ENCODE measurements at regions not wholly inside any gene's neighbourhood (a gene's known extent, or its start where the extent isn't known, plus 50 kb on each side); places are given as distances from the start of the nearest gene placed in this dataset.
A peak's percentile ranks its signal among the peaks of the same experiment; 100 is the strongest.
"Not testable (repeated sequence)": the region's sequence is repeated elsewhere in the genome, so short reads cannot be mapped to it uniquely, and the experiment has no call there.

- DNase-seq; H3K9me3 Mint-ChIP-seq (ENCODE audit: insufficient read depth); H3K4me3 Mint-ChIP-seq; CTCF ChIA-PET; H3K36me3 Mint-ChIP-seq (ENCODE audit: low read depth); H3K4me1 Mint-ChIP-seq (ENCODE audit: low read depth); POLR2A ChIA-PET; H3K27ac Mint-ChIP-seq; H3K27me3 Mint-ChIP-seq (ENCODE audit: low read depth); ATAC-seq: not testable (repeated sequence)
Observed at GRCh38 chr3:75453328-75453727, 210.8 kb upstream of the FRG2C start.

- H3K27me3 Mint-ChIP-seq (ENCODE audit: low read depth); H3K4me1 Mint-ChIP-seq (ENCODE audit: low read depth); CTCF ChIA-PET; H3K27ac Mint-ChIP-seq; ATAC-seq; H3K36me3 Mint-ChIP-seq (ENCODE audit: low read depth); H3K9me3 Mint-ChIP-seq (ENCODE audit: insufficient read depth); H3K4me3 Mint-ChIP-seq; DNase-seq; POLR2A ChIA-PET: not testable (repeated sequence)
Observed at GRCh38 chr3:75453839-75454238, 210.3 kb upstream of the FRG2C start.

DNA sequence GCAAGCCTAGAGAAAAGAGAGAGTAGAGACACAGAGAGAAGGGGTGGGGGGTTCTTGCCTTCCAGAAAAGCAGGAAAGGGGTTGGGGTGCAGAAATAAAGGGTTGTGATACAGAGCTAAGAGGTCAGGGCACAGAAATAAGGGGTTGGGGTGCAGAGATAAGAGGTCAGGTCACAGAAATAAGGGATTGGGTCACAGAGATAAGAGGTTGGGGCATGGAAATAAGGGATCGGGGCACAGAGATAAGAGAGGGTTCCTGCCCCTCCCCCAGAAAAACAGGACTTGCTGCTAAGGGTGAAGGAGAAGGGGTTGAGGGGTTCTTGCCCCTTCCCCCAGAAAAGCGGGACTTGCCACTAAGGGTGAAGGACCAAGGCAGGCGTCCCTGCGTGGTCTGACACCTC lies 189.6 kb upstream of the FRG2C start:
- DNase-seq; H3K9me3 Mint-ChIP-seq (ENCODE audit: insufficient read depth); ATAC-seq; H3K4me1 Mint-ChIP-seq (ENCODE audit: low read depth); CTCF ChIA-PET; H3K36me3 Mint-ChIP-seq (ENCODE audit: low read depth); H3K27ac Mint-ChIP-seq; H3K27me3 Mint-ChIP-seq (ENCODE audit: low read depth); H3K4me3 Mint-ChIP-seq; POLR2A ChIA-PET: not testable (repeated sequence)

DNA sequence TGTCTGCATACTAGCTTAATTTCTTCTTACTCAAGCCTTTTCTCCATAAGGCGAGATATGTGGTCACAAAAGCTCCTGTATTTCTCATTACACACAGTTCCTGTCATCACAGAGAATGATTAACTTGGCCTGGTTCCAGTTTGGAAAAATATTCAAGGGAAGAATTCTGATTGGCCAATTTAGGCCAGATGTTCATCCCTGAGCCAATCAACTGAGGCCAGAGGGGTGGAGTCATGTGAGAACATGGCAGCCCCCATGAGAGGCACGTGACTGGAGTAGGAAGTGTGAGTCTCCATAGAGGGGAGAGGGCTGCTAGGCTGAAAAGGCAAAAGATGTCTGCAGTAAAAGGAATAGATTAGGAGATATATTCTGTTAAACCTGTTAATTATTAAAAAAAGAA lies 167.5 kb upstream of the FRG2C start:
- H3K9me3 Mint-ChIP-seq (ENCODE audit: insufficient read depth); H3K4me3 Mint-ChIP-seq; H3K27ac Mint-ChIP-seq; H3K36me3 Mint-ChIP-seq (ENCODE audit: low read depth); ATAC-seq; H3K4me1 Mint-ChIP-seq (ENCODE audit: low read depth); DNase-seq; H3K27me3 Mint-ChIP-seq (ENCODE audit: low read depth); POLR2A ChIA-PET; CTCF ChIA-PET: not testable (repeated sequence)

GRCh38 chr3:75500357-75500756 lies 163.8 kb upstream of the FRG2C start:
- POLR2A ChIA-PET; H3K27me3 Mint-ChIP-seq (ENCODE audit: low read depth); ATAC-seq; CTCF ChIA-PET; DNase-seq; H3K4me3 Mint-ChIP-seq; H3K36me3 Mint-ChIP-seq (ENCODE audit: low read depth); H3K27ac Mint-ChIP-seq; H3K4me1 Mint-ChIP-seq (ENCODE audit: low read depth): not testable (repeated sequence)
- H3K9me3 Mint-ChIP-seq (ENCODE audit: insufficient read depth) = peaks cover 11% of the 10 kb centered on the region

DNA sequence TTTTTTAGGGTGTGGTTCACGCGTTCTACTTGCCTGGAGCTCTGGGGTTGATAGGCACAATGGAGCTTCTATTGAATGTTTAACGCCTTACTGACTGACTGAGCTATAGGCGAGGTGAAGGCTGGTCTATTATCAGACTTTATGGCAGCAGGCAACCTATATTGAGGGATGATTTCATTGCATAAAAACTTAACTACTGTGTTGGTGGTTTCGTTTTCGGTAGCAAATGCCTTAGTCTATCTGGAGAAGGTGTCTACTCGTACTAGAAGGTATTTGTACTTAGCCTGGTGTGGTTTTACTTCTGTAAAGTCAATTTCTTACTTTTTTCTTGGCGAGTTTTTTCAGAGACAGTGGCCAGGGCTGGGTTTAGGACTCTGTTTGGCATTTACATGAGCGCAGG lies 162.0 kb upstream of the FRG2C start:
- H3K9me3 Mint-ChIP-seq (ENCODE audit: insufficient read depth) = peaks cover 12% of the 10 kb centered on the region
- POLR2A ChIA-PET; H3K4me3 Mint-ChIP-seq; H3K27ac Mint-ChIP-seq; CTCF ChIA-PET; H3K4me1 Mint-ChIP-seq (ENCODE audit: low read depth); H3K36me3 Mint-ChIP-seq (ENCODE audit: low read depth); DNase-seq; ATAC-seq; H3K27me3 Mint-ChIP-seq (ENCODE audit: low read depth): not testable (repeated sequence)

GRCh38 chr3:75502769-75503756 lies 161.1 kb upstream of the FRG2C start:
- DNase-seq; H3K4me3 Mint-ChIP-seq; H3K36me3 Mint-ChIP-seq (ENCODE audit: low read depth); H3K4me1 Mint-ChIP-seq (ENCODE audit: low read depth); H3K27ac Mint-ChIP-seq; ATAC-seq; H3K27me3 Mint-ChIP-seq (ENCODE audit: low read depth); CTCF ChIA-PET; POLR2A ChIA-PET: not testable (repeated sequence)
- peaks cover 20% of the 10 kb centered on the region for H3K9me3 Mint-ChIP-seq (ENCODE audit: insufficient read depth)

DNA sequence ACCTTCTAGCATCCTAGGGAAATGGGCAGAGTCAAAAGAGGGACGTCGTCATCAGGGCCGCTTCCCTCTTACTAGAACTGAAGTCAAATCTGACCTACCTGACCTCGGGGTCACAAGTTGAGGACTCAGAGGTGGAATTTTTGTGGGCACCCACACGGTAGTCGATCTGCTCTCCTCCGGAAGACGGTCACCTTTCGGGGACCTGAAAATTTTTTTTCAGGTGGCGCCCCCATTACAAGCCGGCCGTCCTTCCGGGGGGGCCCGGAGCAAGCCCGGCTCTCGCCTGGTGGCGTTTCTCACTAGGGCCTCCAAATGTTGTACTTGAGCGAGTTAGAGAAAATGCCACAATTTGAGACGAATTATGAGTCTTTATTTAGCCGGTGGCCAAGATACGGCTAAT lies 157.5 kb upstream of the FRG2C start:
- ATAC-seq (no peak), DNase-seq (no peak)
- no peaks in the 10 kb centered on the region for H3K36me3 Mint-ChIP-seq (ENCODE audit: low read depth)
- H3K4me3 Mint-ChIP-seq = no peak overlapping the region
- CTCF ChIA-PET = no interaction called here
- POLR2A ChIA-PET = no interaction called here
- no peak overlapping the region for H3K27ac Mint-ChIP-seq
- no peaks in the 10 kb centered on the region for H3K4me1 Mint-ChIP-seq (ENCODE audit: low read depth)
- H3K27me3 Mint-ChIP-seq (ENCODE audit: low read depth) = no peaks in the 10 kb centered on the region
- H3K9me3 Mint-ChIP-seq (ENCODE audit: insufficient read depth) = peaks cover 29% of the 10 kb centered on the region

DNA sequence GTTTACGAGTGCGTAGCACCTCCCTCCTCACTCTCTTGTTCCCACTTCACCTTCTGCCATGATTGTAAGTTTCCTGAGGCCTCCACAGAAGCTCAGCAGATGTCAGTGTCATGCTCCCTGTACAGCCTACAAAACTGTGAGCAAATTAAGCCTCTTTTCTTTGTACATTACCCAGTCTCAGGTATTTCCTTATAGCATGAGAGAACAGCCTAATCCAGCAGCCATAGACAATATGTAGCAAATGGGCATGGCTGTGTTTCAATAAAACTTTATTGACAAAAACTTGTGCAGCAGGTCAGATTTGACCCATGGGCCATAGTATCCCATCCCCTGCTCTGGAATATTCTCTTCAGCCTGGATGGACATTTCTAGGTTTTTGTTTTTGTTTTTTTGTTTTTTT lies 156.2 kb upstream of the FRG2C start:
- H3K27ac Mint-ChIP-seq; H3K4me1 Mint-ChIP-seq (ENCODE audit: low read depth); CTCF ChIA-PET; H3K36me3 Mint-ChIP-seq (ENCODE audit: low read depth); POLR2A ChIA-PET; ATAC-seq; H3K4me3 Mint-ChIP-seq; DNase-seq; H3K27me3 Mint-ChIP-seq (ENCODE audit: low read depth): not testable (repeated sequence)
- H3K9me3 Mint-ChIP-seq (ENCODE audit: insufficient read depth) = peaks cover 24% of the 10 kb centered on the region

GRCh38 chr3:75527657-75528056 lies 136.5 kb upstream of the FRG2C start:
- H3K4me1 Mint-ChIP-seq (ENCODE audit: low read depth); CTCF ChIA-PET; H3K27ac Mint-ChIP-seq; DNase-seq; H3K4me3 Mint-ChIP-seq; ATAC-seq; H3K36me3 Mint-ChIP-seq (ENCODE audit: low read depth); POLR2A ChIA-PET; H3K27me3 Mint-ChIP-seq (ENCODE audit: low read depth); H3K9me3 Mint-ChIP-seq (ENCODE audit: insufficient read depth): not testable (repeated sequence)

- H3K4me3 Mint-ChIP-seq; H3K4me1 Mint-ChIP-seq (ENCODE audit: low read depth); CTCF ChIA-PET; H3K27me3 Mint-ChIP-seq (ENCODE audit: low read depth); H3K9me3 Mint-ChIP-seq (ENCODE audit: insufficient read depth); POLR2A ChIA-PET; H3K27ac Mint-ChIP-seq; ATAC-seq; H3K36me3 Mint-ChIP-seq (ENCODE audit: low read depth): not testable (repeated sequence)
- peak; percentile 30 for DNase-seq
Observed at GRCh38 chr3:75552095-75552494, 112.0 kb upstream of the FRG2C start.

- POLR2A ChIA-PET; CTCF ChIA-PET; H3K27me3 Mint-ChIP-seq (ENCODE audit: low read depth); H3K36me3 Mint-ChIP-seq (ENCODE audit: low read depth); ATAC-seq; H3K4me1 Mint-ChIP-seq (ENCODE audit: low read depth); H3K9me3 Mint-ChIP-seq (ENCODE audit: insufficient read depth); H3K27ac Mint-ChIP-seq; DNase-seq; H3K4me3 Mint-ChIP-seq: not testable (repeated sequence)
Observed at GRCh38 chr3:75564427-75564826, 99.7 kb upstream of the FRG2C start.

DNA sequence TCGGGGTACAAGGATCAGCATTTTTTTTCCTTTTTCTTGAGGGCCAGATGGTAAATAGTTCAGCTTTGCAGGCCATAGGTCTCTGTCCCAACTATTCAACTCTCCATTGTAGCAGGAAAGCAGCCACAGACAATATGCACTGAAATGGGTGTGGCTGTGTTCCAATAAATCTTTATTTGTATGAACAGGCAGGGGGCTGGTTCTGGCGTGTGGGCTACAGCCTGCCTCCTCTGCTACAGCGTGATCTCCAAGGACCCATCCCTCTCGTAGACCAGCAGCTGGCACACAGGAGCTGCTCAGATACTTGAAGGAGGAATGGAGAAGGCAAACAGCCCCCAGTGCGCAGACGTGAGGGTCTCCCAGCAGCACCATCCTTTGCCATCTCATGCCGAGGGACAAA lies 91.8 kb upstream of the FRG2C start:
- H3K9me3 Mint-ChIP-seq (ENCODE audit: insufficient read depth); POLR2A ChIA-PET; DNase-seq; H3K27me3 Mint-ChIP-seq (ENCODE audit: low read depth); H3K4me1 Mint-ChIP-seq (ENCODE audit: low read depth); CTCF ChIA-PET; H3K4me3 Mint-ChIP-seq; H3K27ac Mint-ChIP-seq; H3K36me3 Mint-ChIP-seq (ENCODE audit: low read depth); ATAC-seq: not testable (repeated sequence)
